Lower leg skin (tissue), 3 donors: ENCODE measurements at regions not wholly inside any gene's neighbourhood (a gene's known extent, or its start where the extent isn't known, plus 50 kb on each side); places are given as distances from the start of the nearest gene placed in this dataset.

Experiments
- POLR2A ChIP-seq, 2 donors: fragments of 450-650 bp; IDR thresholded peaks; one replicate each; pipeline ENCODE4 v1.6.1; 2016 to 2017; ENCODE audit warnings: antibody characterized with exemption in 2 of 2, mild to moderate bottlenecking in 1 of 2, moderate library complexity in 1 of 2
- TF ChIP-seq, protein P1 (sequence below), 3 donors: fragments of 450-650 bp; IDR thresholded peaks; one replicate each; pipeline ENCODE4 v1.5.1; 2016; ENCODE audit warnings: antibody characterized with exemption in 3 of 3, mild to moderate bottlenecking in 3 of 3, moderate library complexity in 2 of 3

DNA sequence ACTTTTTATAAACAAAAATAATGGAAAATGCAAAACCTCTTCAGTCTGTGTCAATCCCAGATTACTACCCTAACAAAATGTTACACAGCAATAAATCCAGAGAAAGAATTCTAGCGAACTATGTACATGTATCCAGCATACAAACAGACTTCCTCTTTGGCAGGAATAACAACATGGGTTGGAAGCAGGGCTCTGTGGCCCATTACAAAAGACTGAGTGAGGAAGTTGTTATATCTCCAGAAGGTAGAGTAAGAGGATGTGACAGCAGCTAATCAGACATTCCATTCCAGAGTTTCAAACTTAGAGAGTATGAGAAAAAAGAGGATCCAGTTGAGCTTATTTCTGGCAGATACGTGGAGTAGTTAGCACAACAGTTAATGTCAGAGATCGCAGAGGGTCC lies 294.0 kb upstream of the PLSCR5 start:
- TF ChIP-seq, protein P1, sequence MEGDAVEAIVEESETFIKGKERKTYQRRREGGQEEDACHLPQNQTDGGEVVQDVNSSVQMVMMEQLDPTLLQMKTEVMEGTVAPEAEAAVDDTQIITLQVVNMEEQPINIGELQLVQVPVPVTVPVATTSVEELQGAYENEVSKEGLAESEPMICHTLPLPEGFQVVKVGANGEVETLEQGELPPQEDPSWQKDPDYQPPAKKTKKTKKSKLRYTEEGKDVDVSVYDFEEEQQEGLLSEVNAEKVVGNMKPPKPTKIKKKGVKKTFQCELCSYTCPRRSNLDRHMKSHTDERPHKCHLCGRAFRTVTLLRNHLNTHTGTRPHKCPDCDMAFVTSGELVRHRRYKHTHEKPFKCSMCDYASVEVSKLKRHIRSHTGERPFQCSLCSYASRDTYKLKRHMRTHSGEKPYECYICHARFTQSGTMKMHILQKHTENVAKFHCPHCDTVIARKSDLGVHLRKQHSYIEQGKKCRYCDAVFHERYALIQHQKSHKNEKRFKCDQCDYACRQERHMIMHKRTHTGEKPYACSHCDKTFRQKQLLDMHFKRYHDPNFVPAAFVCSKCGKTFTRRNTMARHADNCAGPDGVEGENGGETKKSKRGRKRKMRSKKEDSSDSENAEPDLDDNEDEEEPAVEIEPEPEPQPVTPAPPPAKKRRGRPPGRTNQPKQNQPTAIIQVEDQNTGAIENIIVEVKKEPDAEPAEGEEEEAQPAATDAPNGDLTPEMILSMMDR (IDR thresholded peaks at IDR 0.05) = no peak
- no peak for TF ChIP-seq POLR2A (IDR thresholded peaks at IDR 0.05)
